GM12874 (cell line): ENCODE measurements at regions not wholly inside any gene's neighbourhood (a gene's known extent, or its start where the extent isn't known, plus 50 kb on each side); places are given as distances from the start of the nearest gene placed in this dataset.

Experiments used
- TF ChIP-seq, protein P1 (sequence below): IDR thresholded peaks from 2 replicates; pipeline ENCODE4 v1.5.1; 2011; ENCODE audit warnings: low read depth, mild to moderate bottlenecking, control low read depth, low read length, moderate library complexity; ENCODE audit not compliant: insufficient read depth

DNA sequence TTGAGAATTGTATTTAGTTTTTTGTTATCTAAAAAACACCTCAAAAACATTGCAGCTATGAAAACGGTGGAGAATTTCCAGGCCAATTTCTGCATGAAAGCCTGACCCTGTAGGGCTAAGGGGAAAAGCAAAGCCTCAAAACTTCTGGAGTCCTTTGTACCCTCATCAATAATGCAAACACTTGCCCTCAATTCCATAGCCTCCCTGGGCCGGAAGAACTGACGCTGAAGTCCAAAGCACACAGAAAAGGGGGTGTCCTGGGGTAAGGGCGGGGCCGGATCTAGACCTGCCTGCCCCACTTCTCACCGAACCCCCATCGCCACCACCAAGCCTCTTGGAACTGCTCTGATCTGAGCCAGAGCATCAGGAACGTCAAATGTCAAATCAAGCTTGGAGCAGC, 173.9 kb upstream of the S100G start:
- TF ChIP-seq, protein P1, sequence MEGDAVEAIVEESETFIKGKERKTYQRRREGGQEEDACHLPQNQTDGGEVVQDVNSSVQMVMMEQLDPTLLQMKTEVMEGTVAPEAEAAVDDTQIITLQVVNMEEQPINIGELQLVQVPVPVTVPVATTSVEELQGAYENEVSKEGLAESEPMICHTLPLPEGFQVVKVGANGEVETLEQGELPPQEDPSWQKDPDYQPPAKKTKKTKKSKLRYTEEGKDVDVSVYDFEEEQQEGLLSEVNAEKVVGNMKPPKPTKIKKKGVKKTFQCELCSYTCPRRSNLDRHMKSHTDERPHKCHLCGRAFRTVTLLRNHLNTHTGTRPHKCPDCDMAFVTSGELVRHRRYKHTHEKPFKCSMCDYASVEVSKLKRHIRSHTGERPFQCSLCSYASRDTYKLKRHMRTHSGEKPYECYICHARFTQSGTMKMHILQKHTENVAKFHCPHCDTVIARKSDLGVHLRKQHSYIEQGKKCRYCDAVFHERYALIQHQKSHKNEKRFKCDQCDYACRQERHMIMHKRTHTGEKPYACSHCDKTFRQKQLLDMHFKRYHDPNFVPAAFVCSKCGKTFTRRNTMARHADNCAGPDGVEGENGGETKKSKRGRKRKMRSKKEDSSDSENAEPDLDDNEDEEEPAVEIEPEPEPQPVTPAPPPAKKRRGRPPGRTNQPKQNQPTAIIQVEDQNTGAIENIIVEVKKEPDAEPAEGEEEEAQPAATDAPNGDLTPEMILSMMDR, result no peak

DNA sequence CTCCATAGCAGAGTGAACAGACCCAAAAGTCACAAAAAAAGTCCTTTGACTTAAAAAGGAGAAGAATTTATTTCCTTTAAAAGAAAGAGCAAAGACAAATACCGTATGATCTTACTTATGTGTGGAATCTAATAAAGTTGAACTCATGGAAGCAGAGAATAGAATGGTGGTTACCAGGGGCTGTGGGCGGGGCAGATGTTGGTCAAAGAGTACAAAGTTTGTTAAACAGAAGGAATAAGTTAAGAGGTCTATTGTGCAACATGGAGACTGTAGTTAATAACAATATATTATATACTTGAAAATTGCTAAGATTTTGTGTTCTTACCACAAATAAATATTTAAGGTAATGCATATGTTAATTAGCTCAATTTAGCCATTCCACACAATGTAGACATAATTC, 173.3 kb upstream of the S100G start:
- TF ChIP-seq, protein P1, result no peak

DNA sequence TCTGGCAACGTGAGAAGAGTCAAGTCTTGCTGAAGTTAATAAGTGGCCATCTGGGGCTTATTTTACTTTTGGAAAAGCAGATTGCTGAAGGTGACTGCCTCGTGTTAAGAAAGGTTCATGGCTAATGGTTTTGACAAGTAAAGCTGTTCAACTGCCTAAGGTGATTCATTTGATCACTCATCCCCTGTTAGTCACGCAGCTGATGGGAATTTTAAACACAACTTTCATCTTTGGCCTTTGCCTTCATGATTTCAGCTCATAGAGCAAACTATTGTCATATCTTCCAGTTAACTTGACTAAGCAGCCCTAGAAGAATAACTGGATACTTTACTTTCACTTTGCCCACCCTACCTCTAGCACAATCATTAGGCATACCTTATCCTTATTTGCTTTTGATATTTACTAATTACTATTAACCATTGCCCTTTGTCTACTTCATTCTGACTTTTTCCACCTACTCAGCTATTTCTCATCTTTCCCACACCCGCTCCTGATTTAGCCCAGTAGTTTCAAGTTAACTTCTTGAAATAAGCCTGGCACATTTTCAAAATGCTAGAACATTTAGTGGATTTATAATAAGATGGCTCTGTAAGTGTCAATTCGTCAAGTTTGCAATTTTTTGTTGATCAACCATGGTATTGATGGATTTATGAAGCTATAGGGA, 170.6 kb upstream of the S100G start:
- TF ChIP-seq, protein P1, result no peak

DNA sequence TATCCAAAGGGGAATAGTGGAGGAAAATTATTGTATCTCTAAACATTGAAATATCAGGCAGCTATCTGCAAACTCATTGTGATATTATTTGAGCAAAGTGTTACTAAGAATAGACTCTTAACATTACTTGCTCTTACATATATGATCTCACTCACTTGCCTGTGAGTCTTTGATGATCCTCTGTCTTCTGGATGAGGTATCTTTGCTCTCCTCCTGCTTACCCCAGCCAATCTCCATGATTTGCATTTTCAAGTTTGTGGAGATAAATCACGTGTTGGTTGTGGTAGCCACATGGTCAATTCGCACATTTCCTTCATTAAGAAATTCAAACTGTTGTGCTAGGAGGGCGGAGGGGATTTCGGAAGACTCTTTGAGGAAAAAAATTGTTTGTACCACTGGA, 169.9 kb upstream of the S100G start:
- TF ChIP-seq, protein P1, result no peak

DNA sequence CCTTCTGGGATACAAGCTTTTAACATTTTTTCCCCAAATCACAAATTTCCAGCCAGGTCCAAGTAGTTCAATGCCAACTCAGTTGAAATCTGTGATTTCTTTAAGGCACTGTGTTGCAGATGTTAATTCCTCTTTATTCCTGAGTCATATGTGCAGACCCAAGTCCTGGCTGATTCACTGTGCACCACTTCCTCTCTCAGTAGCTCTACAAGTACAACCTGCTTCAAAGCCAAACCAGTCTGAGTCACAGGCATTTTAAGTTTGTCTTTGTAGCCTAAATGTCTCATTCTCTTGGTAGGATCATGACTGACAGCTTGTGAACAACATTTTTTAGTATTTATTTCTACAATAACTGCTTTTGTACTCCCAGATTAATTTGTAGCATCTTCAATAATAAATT, 165.6 kb upstream of the S100G start:
- TF ChIP-seq, protein P1, result no peak

DNA sequence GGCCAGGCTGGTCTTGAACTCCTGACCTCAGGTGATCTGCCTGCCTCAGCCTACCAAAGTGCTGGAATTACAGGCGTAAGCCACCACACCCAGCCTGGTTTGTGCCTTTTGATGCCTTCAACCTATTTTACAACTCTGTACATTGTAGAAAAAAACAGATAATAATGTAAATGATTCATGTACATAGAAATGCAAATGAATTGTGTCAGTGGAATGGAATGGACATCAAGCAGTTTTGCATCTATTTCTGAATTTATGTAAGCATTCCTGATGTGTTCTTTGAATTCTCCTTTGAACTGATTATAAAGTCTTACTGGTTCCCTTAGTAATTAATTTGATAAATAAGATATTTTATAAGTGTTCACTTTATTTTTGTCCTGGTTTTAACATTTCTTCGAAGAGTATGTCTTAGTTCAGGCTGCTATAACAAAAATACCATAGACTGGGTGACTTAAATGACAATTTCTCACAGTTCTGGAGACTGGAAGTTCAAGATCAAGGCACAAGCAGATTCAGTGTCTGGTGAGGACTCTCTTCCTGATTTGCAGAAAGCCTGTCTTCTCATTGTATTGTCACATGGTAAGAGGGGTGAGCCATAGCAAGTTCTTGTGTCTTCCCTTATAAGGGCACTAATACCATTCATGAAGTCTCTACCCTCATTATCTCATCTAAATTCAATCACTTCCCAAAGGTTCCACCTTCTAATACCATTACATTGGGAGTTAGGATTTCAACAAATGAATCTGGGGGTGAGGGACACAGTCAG, 162.2 kb upstream of the S100G start:
- TF ChIP-seq, protein P1, result no peak

DNA sequence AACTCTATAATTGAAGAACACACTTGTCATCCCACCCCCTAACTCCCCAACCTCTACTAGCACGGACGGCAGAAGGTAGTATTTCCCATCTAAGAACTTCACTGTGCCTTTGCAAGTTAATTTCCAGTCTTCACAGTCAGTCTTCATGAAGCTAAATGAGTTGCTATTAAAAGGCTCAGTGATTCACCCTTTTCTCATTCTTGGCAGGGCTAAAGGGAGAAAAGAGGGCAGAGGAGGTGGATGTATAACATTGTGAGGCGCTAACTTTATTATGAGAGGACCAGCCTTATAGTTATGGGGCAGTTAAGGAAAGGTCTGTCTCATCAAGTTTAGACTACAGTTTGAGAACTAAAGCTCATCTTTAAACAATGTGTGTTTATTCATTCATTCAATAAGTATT, 161.0 kb upstream of the S100G start:
- TF ChIP-seq, protein P1, result no peak
